ENCODE measurements at regions not wholly inside any gene's neighbourhood (a gene's known extent, or its start where the extent isn't known, plus 50 kb on each side); places are given as distances from the start of the nearest gene placed in this dataset.

GRCh38 chr7:136369225-136369624 lies 392.1 kb upstream of the MTPN start:
- Mint-ChIP-seq H3K9me3 (no peaks in the 10 kb centered on the region), H3K36me3 (no peaks in the 10 kb centered on the region)

DNA sequence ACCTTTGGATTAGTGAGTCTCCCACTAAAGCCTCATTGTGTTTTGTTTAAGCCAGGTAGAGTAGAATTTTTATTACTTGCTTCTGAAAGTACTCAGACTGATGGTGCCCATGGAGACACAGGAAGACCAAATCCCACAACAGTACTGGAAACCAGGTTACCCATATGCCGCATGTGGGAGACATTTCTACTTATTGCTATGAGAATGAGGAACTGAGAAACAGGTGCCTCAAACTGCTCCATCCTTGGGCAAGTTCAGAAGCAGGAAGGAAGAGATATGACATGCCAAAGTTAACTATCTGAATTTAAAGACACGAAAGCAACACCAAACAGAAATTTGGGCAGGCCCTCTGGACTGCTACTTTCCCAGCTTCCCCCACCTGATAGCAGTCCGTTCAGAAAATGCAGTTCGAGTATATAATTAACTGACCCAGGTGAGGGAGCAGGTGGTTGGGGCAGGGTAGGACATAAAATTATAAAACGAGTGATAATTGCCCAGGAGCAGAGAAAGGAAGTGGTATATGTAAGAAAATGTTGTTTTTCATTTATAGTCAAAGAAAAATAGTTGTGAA lies 382.3 kb upstream of the MTPN start:
- H3K4me1 Mint-ChIP-seq: no peaks in the 10 kb centered on the region
- no peak for DNase-seq
- H3K27me3 Mint-ChIP-seq: peaks cover 5% of the 10 kb centered on the region
- H3K9me3 Mint-ChIP-seq: peaks cover 4% of the 10 kb centered on the region
- H3K4me3 Mint-ChIP-seq: no peak overlapping the region
- H3K27ac Mint-ChIP-seq: no peak overlapping the region
- H3K36me3 Mint-ChIP-seq: no peaks in the 10 kb centered on the region

More at GRCh38 chr7:136369225-136369624, 392.1 kb upstream of the MTPN start:
- no peak for DNase-seq
- no peak overlapping the region for H3K4me3 Mint-ChIP-seq
- H3K4me1 Mint-ChIP-seq: no peaks in the 10 kb centered on the region
- no peak overlapping the region for H3K27ac Mint-ChIP-seq
- H3K27me3 Mint-ChIP-seq: no peaks in the 10 kb centered on the region

GRCh38 chr7:136353287-136353686 lies 376.1 kb upstream of the MTPN start:
- no peaks in the 10 kb centered on the region for H3K9me3 Mint-ChIP-seq
- no peaks in the 10 kb centered on the region for H3K36me3 Mint-ChIP-seq
- H3K27me3 Mint-ChIP-seq: no peaks in the 10 kb centered on the region

DNA sequence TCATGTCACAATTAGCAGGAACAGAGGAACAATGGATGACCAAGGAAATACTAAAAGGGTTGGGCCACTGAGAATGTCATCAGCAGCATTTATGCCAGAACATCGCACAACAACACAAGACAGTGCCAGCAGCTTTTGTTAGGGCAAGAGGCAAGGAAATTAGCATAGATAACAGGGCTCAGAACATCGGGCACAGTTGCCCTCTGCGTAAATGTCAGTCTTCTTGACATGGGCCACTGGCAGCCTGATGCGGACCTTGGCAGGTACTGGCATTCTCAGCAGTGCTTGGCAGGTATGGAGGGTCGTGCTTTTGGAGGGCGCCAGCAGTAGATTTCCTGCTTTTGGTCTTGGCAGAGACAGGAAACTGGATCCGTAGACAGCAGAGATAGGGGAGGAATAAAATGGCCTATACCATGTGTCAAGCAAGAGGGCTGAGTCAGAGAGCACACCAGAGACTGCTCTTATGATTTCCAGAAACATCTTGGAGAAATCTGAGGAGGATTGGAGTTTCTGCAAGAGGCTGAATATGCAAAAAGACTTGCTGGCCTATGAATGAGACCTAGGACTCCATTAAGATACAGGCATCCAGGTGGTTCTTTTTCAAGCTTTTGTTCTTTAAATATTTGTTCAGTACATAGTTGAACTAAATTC lies 371.5 kb upstream of the MTPN start:
- Mint-ChIP-seq H3K27ac (no peak overlapping the region), H3K27me3 (no peaks in the 10 kb centered on the region), H3K9me3 (no peaks in the 10 kb centered on the region), H3K4me3 (no peak overlapping the region), H3K36me3 (no peaks in the 10 kb centered on the region), H3K4me1 (no peaks in the 10 kb centered on the region)
- no peak for DNase-seq

More at GRCh38 chr7:136353287-136353686, 376.1 kb upstream of the MTPN start:
- no peaks in the 10 kb centered on the region for H3K4me1 Mint-ChIP-seq
- no peak overlapping the region for H3K4me3 Mint-ChIP-seq
- H3K27ac Mint-ChIP-seq: no peak overlapping the region
- DNase-seq: no peak

GRCh38 chr7:136348142-136348541 lies 371.0 kb upstream of the MTPN start:
- H3K36me3 Mint-ChIP-seq: no peaks in the 10 kb centered on the region
- H3K4me1 Mint-ChIP-seq: no peaks in the 10 kb centered on the region
- no peak for DNase-seq
- no peaks in the 10 kb centered on the region for H3K9me3 Mint-ChIP-seq
- no peaks in the 10 kb centered on the region for H3K27me3 Mint-ChIP-seq
- H3K4me3 Mint-ChIP-seq: no peak overlapping the region
- H3K27ac Mint-ChIP-seq: no peak overlapping the region

DNA sequence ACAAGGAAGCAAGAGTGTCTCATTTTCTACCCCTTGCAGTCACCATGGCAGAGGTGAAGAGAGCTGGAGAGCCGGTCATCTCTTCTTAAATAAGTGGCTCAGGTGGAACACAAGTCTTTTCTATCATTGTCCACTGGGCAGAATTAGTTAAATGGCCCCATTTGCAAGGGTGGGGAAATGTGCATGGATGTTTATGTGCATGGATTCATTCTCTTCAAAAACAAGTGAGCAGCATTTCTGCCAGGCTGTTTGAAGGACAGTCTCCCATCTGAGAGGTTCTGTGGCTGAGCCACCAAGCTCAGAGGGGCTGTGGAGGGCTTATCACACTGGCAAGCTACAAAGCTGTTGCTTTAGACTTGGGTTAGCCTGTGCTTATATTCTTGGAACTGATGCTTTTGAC lies 370.3 kb upstream of the MTPN start:
- H3K4me1 Mint-ChIP-seq: no peaks in the 10 kb centered on the region
- no peak overlapping the region for H3K4me3 Mint-ChIP-seq
- no peak for DNase-seq
- no peaks in the 10 kb centered on the region for H3K27me3 Mint-ChIP-seq
- no peaks in the 10 kb centered on the region for H3K9me3 Mint-ChIP-seq
- no peak overlapping the region for H3K27ac Mint-ChIP-seq
- H3K36me3 Mint-ChIP-seq: no peaks in the 10 kb centered on the region

DNA sequence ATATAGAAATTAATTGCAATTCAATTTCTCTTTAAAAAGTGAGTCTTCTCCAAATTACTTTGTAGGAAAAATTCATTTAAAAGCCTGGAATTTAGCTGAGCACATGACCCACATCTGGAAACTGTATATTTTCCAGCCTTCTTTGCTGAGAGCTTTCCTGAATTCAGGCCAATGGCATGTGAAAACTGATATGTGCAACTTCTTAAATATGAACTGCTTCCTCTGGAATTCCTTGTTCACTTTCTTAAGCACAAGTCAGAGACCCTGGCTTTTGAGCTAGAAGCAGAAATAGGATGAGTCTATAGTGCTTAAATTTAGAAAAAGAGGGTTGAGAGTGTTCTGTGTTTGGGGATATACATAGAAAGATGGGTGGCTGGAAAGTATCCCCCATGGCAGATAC lies 365.1 kb upstream of the MTPN start:
- no peaks in the 10 kb centered on the region for H3K4me1 Mint-ChIP-seq
- H3K9me3 Mint-ChIP-seq: no peaks in the 10 kb centered on the region
- H3K4me3 Mint-ChIP-seq: no peak overlapping the region
- H3K36me3 Mint-ChIP-seq: no peaks in the 10 kb centered on the region
- H3K27me3 Mint-ChIP-seq: no peaks in the 10 kb centered on the region
- H3K27ac Mint-ChIP-seq: no peak overlapping the region
- DNase-seq: no peak

GRCh38 chr7:136339464-136339863 lies 362.3 kb upstream of the MTPN start:
- H3K36me3 Mint-ChIP-seq: no peaks in the 10 kb centered on the region
- DNase-seq: no peak
- H3K4me3 Mint-ChIP-seq: no peak overlapping the region
- H3K4me1 Mint-ChIP-seq: no peaks in the 10 kb centered on the region
- H3K27ac Mint-ChIP-seq: no peak overlapping the region
- H3K9me3 Mint-ChIP-seq: no peaks in the 10 kb centered on the region
- H3K27me3 Mint-ChIP-seq: no peaks in the 10 kb centered on the region

DNA sequence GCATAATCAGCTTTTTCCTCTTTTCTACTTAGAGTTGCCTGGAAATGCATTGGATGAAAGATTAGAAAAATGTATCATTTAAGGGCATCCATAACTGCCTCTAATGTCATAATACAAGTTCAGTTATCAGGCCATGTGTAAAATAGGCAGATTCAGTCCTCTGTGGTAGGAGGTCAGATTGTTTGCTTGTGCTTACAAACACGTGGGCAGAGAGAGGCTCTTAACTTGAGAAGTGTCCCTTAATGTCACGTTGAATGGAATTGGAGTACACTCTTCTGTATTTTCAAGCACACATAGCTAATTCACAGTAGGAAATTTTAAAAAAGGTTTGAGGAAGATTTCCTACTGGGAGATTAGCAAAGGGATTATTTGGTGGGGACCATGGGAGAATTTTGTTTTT lies 359.8 kb upstream of the MTPN start:
- H3K4me1 Mint-ChIP-seq: no peaks in the 10 kb centered on the region
- no peak overlapping the region for H3K4me3 Mint-ChIP-seq

DNA sequence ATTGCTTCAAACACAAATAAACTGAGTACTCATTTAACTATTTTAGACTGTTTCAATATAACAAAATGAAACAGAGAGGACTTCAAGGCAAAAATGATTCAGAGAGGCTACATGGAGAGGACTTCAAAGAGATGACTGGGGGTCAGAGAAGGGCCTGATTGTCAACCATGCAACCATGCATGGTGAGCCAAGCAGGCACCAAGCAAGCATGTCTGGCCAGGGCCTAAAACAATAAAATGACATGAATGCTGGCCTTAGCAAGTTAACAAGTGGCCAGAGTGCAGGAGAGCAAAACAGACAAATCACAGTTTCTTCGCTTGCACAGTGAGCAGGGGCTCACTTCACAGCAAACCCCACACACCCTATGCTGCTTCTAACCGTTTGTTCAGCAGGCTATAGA lies 356.5 kb upstream of the MTPN start:
- DNase-seq: no peak
- Mint-ChIP-seq H3K9me3 (no peaks in the 10 kb centered on the region), H3K4me3 (no peak overlapping the region), H3K36me3 (no peaks in the 10 kb centered on the region), H3K27ac (no peak overlapping the region), H3K27me3 (no peaks in the 10 kb centered on the region), H3K4me1 (no peaks in the 10 kb centered on the region)

More for the DNA sequence above, 359.8 kb upstream of the MTPN start:
- H3K27me3 Mint-ChIP-seq: no peaks in the 10 kb centered on the region
- no peaks in the 10 kb centered on the region for H3K9me3 Mint-ChIP-seq
- no peak overlapping the region for H3K27ac Mint-ChIP-seq
- no peak for DNase-seq
- H3K36me3 Mint-ChIP-seq: no peaks in the 10 kb centered on the region

GRCh38 chr7:136326045-136326609 lies 349.0 kb upstream of the MTPN start:
- DNase-seq: no peak
- Mint-ChIP-seq H3K4me3 (no peak overlapping the region), H3K27ac (no peak overlapping the region), H3K9me3 (no peaks in the 10 kb centered on the region), H3K36me3 (no peaks in the 10 kb centered on the region), H3K4me1 (no peaks in the 10 kb centered on the region), H3K27me3 (no peaks in the 10 kb centered on the region)

- H3K36me3 Mint-ChIP-seq: no peaks in the 10 kb centered on the region
- no peaks in the 10 kb centered on the region for H3K27me3 Mint-ChIP-seq
- no peak overlapping the region for H3K4me3 Mint-ChIP-seq
- DNase-seq: no peak
- H3K4me1 Mint-ChIP-seq: no peaks in the 10 kb centered on the region
- H3K27ac Mint-ChIP-seq: no peak overlapping the region
- H3K9me3 Mint-ChIP-seq: no peaks in the 10 kb centered on the region
These were observed 348.4 kb upstream of the MTPN start for GRCh38 chr7:136325578-136325977.

GRCh38 chr7:136325027-136325426 lies 347.9 kb upstream of the MTPN start:
- Mint-ChIP-seq H3K27ac (no peak overlapping the region), H3K4me3 (no peak overlapping the region), H3K36me3 (no peaks in the 10 kb centered on the region), H3K9me3 (no peaks in the 10 kb centered on the region), H3K27me3 (no peaks in the 10 kb centered on the region), H3K4me1 (no peaks in the 10 kb centered on the region)
- DNase-seq: no peak

- peaks cover 2% of the 10 kb centered on the region for H3K9me3 Mint-ChIP-seq
- no peak for DNase-seq
- no peaks in the 10 kb centered on the region for H3K36me3 Mint-ChIP-seq
- H3K4me3 Mint-ChIP-seq: no peak overlapping the region
- no peak overlapping the region for H3K27ac Mint-ChIP-seq
- H3K4me1 Mint-ChIP-seq: no peaks in the 10 kb centered on the region
- no peaks in the 10 kb centered on the region for H3K27me3 Mint-ChIP-seq
These were observed 347.0 kb upstream of the MTPN start for GRCh38 chr7:136324073-136324704.

DNA sequence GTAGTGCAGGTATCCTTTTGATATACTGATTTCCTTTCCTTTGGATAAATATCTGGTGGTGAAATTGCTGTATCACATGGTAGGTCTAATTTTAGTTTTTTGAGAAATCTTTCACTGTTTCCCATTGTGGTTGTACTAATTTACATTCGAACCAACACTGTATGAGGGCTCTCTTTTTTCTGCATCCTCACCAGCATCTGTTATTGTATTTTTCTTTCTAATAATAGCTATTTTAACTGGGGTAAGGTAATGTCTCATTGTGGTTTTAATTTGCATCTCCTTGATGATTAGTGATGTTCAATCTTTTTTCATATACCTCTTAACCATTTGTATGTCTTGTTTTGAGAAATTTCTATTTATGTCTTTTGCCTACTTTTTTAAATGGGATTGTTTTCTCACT lies 335.4 kb upstream of the MTPN start:
- Mint-ChIP-seq H3K27me3 (no peaks in the 10 kb centered on the region), H3K4me3 (no peak overlapping the region), H3K9me3 (peaks cover 15% of the 10 kb centered on the region), H3K27ac (no peak overlapping the region), H3K36me3 (no peaks in the 10 kb centered on the region), H3K4me1 (no peaks in the 10 kb centered on the region)
- DNase-seq: no peak

- H3K36me3 Mint-ChIP-seq: no peaks in the 10 kb centered on the region
- no peak overlapping the region for H3K4me3 Mint-ChIP-seq
- H3K9me3 Mint-ChIP-seq: peaks cover 11% of the 10 kb centered on the region
- no peaks in the 10 kb centered on the region for H3K27me3 Mint-ChIP-seq
- no peak for DNase-seq
- no peaks in the 10 kb centered on the region for H3K4me1 Mint-ChIP-seq
- H3K27ac Mint-ChIP-seq: no peak overlapping the region
These were observed 332.2 kb upstream of the MTPN start for GRCh38 chr7:136309407-136309806.

All from activated naive CD8-positive, alpha-beta T cell treated with anti-CD3 and anti-CD28 coated beads for 36 hours (primary cell).